WI38 (cell line): ENCODE measurements at regions not wholly inside any gene's neighbourhood (a gene's known extent, or its start where the extent isn't known, plus 50 kb on each side); places are given as distances from the start of the nearest gene placed in this dataset.
"Not testable (repeated sequence)": the region's sequence is repeated elsewhere in the genome, so short reads cannot be mapped to it uniquely, and the experiment has no call there.

Experiments
- H3K4me3 ChIP-seq: 2 replicates; pipeline ENCODE4 v1.5.1; 2011; ENCODE audit warnings: low read depth, mild to moderate bottlenecking, control low read depth, low read length
- TF ChIP-seq, protein P1 (sequence below): IDR thresholded peaks from 2 replicates; pipeline ENCODE4 v1.5.1; 2012; ENCODE audit warnings: low read depth, mild to moderate bottlenecking, control low read depth, low read length

DNA sequence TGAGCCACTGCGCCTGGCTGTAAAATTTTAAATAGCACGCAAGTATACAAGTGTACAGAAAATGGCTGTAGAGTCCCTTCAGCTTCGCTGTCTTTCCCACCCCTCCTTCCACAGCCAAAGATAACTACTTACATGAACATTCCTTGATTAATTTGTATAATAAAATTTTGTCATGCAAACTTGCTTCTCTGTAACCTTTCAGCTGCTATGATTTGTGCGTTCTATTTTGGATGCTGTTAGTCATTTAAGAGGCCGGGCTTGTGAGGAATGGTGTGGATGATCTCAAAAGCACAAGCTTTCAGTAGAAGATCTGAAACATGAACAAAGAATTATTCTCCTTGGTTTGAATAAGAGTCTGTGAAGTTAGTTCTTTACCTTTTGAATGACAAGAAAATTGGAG is 115.0 kb upstream of the TLE1 start:
- H3K4me3 ChIP-seq, result no peak overlapping the region

DNA sequence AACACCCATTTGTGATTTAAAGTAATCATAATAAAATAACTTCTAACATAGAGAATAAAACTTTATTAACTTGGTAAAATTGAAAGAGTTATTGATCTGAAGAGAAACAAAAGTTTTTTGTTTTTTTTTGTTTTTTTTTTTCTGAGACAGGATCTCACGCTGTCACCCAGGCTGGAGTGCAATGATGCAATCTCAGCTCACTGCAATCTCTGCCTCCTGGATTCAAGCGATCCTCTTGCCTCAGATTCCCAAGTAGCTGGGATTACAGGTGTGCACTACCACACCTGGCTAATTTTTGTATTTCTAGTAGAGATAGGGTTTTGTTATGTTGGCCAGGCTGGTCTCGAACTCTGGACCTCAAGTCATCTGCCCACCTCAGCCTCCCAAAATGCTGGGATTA is 116.5 kb upstream of the SPATA31D4 start:
- H3K4me3 ChIP-seq, result not testable (repeated sequence)

More for the DNA sequence above, 115.0 kb upstream of the TLE1 start:
- TF ChIP-seq, protein P1, sequence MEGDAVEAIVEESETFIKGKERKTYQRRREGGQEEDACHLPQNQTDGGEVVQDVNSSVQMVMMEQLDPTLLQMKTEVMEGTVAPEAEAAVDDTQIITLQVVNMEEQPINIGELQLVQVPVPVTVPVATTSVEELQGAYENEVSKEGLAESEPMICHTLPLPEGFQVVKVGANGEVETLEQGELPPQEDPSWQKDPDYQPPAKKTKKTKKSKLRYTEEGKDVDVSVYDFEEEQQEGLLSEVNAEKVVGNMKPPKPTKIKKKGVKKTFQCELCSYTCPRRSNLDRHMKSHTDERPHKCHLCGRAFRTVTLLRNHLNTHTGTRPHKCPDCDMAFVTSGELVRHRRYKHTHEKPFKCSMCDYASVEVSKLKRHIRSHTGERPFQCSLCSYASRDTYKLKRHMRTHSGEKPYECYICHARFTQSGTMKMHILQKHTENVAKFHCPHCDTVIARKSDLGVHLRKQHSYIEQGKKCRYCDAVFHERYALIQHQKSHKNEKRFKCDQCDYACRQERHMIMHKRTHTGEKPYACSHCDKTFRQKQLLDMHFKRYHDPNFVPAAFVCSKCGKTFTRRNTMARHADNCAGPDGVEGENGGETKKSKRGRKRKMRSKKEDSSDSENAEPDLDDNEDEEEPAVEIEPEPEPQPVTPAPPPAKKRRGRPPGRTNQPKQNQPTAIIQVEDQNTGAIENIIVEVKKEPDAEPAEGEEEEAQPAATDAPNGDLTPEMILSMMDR, result no peak

DNA sequence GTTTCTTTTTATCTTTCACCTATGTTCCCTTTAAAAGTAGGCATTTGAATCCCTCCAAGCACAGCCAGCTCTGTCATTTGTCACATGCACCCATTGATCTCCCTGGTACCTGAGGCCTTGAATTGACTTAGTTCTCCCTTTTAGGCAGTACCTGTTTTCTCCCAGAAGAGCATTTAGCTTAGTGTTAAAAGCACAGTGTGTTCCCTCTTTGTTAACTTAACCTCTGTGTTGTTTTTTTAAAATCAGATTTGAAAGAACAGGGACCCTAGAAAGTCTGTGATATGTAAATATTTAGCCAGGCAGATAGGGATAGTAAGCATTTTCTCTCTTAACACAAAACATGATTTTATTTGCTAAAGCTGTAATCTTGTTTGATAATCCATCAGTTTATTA is 113.8 kb upstream of the SPATA31D4 start:
- TF ChIP-seq, protein P1, result no peak

DNA sequence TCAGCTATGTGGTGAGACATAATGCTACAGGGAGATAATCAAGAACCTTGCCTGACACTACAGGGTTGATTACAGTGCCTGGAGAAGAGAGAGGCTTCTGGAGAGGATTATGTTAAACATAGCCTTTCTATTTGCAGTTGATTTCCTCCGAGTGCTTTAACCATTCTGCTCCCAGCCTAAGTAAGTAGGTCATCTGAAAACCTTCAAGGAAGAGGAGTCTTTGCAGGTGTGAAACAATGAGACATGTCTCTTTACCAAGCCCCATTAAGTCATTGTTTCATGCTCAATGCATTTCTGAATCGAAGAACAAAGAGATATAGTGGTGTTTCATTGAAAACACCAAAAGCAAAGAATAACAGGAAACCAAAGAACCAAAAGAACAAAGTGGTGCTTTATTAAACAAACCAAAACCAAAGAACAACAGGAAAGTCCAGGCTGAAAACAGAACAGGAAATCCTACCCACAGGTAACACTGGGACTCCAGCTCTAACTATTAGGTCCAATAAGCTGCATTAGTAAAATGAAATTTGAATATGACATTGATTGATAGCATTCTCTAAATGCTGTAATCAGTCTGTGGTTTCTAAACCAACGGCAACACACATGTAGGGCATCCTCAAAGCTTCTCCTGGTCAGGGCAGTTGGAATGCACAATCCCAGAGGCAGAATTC is 113.3 kb upstream of the SPATA31D4 start:
- H3K4me3 ChIP-seq, result no peak overlapping the region
- TF ChIP-seq, protein P1, result no peak

More for the DNA sequence above, 113.8 kb upstream of the SPATA31D4 start:
- H3K4me3 ChIP-seq, result no peak overlapping the region

DNA sequence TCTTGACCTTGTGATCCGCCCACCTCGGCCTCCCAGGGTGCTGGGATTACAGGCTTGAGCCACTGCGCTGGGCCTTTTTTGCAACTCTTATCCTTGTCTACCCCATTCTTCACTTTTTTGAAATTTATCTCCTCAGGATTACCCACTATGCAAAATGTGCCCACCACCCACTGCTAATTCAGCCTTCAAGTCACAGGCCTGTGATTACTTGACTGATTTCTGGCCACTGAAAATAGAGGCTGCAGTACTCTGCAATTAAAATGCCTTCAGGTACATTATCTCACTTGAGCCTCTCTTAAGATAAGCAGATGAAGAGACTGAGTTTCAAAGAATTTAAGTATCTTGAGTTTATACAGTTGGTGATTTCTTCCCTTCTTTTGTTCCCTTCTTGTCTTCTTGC is 112.4 kb upstream of the SPATA31D4 start:
- TF ChIP-seq, protein P1, result no peak
- H3K4me3 ChIP-seq, result no peak overlapping the region

DNA sequence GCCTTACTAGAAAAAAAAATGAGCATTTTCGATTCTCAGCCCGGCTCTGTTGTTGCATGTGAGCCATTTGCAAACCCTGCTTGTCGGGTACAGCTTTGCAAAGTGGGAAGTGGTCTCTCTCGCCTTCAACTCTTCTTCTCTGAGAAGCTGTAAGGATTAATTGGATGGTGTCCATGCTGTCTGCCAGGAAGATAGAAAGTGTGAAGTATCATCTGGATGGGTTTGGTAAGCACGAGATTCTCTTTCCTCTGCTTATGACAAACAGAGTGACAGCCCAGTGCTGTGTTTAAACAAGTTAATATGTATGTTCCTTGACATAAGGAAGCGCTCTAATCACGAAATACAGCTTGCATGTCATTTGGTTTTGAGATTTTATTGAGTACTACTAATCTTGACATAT is 109.1 kb upstream of the SPATA31D4 start:
- H3K4me3 ChIP-seq, result no peak overlapping the region
- TF ChIP-seq, protein P1, result no peak

DNA sequence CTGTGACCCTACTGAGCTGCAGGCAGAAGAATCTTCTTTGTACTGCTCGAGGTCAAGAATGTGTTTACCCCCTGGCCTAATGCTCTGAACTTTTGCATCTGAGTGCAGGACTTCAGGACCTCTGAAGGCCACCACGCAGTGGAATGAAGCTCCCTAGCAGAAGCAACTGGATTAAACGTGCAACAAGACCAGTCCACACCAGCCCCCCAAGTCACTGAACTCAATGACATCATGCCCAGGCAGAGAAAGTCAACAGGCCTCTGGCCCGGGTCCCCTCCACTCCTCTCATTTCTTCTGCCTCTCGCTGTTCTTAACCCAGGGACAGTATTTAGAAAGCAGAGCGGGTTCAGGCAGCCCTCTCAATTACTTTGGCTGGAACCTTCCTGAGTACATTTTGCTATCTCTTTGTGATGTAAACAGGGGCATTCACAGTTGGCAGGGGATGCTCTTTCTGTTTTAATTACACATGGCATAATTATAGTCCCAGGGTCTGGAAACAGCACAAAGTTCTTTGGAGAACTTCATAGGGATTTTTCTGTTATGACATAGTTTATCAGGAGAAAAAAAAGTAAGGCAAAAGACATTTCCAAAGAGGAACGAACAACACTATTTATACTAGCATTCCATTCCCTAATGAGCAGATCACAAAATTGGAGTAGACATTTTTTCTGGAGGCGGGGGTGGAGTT is 108.2 kb upstream of the SPATA31D4 start:
- H3K4me3 ChIP-seq, result no peak overlapping the region
- TF ChIP-seq, protein P1, result no peak
